K562 (cell line): ENCODE measurements at regions not wholly inside any gene's neighbourhood (a gene's known extent, or its start where the extent isn't known, plus 50 kb on each side); places are given as distances from the start of the nearest gene placed in this dataset.

Source experiments
- BHLHE40 ChIP-seq: IDR thresholded peaks from 2 replicates; pipeline ENCODE4 v1.6.1; 2011; ENCODE audit warnings: low read length, improper control_type of control experiment
- E2F4 ChIP-seq: sonication (generic); formaldehyde crosslinking; IDR thresholded peaks from 2 replicates; pipeline ENCODE4 v1.8.0; 2022; ENCODE audit warnings: mild to moderate bottlenecking, low read depth, missing genetic modification reagents
- ETS1 ChIP-seq: conservative IDR thresholded peaks from 2 replicates; pipeline ENCODE4 v1.6.1; 2011; ENCODE audit warnings: low read depth, mild to moderate bottlenecking, low read length; ENCODE audit not compliant: control insufficient read depth
- EZH2 ChIP-seq: IDR thresholded peaks from 2 replicates; pipeline ENCODE4 v1.6.1; 2012; ENCODE audit warnings: low read depth, mild to moderate bottlenecking, inconsistent platforms, low read length, borderline replicate concordance
- GTF2F1 ChIP-seq: IDR thresholded peaks from 2 replicates; pipeline ENCODE4 v1.6.1; 2011; ENCODE audit warnings: low read depth, low read length, improper control_type of control experiment
- JUND ChIP-seq, 2 experiments: IDR thresholded peaks; 2 replicates in 1 of 2; 3 replicates in 1 of 2; pipeline ENCODE4 v1.6.1; 2011; ENCODE audit warnings: borderline replicate concordance in 2 of 2, low read depth in 2 of 2, low read length in 2 of 2, improper control_type of control experiment in 1 of 2, missing biosample characterization in 1 of 2, missing genetic modification characterization in 1 of 2, missing genetic modification reagents in 1 of 2
- POLR2A ChIP-seq: fragments of 450-650 bp; conservative IDR thresholded peaks from 2 replicates; pipeline ENCODE4 v1.6.1; 2016

GRCh38 chr1:224052772-224053171 is 61.1 kb upstream of the FBXO28 start:
- TF ChIP-seq E2F4 (CRISPR knock-in tag) (no peak), POLR2A (no peak), GTF2F1 (no peak), EZH2 (no peak), JUND (IDR thresholded peaks at IDR 0.05; ENCODE audit: borderline replicate concordance, low read depth, low read length) (no peak), JUND (tag; IDR thresholded peaks at IDR 0.05; ENCODE audit: borderline replicate concordance, low read depth, low read length) (no peak), BHLHE40 (no peak), ETS1 (no peak)
